ENCODE measurements at regions not wholly inside any gene's neighbourhood (a gene's known extent, or its start where the extent isn't known, plus 50 kb on each side); places are given as distances from the start of the nearest gene placed in this dataset.

DNA sequence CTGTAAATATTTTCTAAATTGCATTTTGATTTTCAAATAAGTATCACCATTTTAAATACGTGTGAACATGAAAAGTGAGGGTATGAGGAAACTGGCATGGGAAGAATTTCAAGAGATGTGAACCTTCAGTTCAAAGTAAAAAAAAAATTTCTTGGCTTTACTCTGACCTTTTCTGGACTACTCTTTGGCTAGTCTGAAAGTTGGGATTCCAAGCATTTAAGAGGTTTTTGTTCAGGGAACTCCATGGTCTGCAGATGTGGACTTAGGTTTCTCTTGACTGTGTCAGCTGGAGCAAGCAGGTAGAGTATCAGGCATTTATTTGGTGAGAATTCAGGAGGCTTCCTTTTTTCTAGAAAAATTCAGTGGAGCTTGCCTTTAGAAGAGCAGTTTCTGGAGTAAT is 311.6 kb downstream of the LRIG3 start:
- TF ChIP-seq, protein P1, sequence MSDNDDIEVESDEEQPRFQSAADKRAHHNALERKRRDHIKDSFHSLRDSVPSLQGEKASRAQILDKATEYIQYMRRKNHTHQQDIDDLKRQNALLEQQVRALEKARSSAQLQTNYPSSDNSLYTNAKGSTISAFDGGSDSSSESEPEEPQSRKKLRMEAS (IDR thresholded peaks at IDR 0.05; ENCODE audit: low read depth): no peak
- TF ChIP-seq, protein P2, sequence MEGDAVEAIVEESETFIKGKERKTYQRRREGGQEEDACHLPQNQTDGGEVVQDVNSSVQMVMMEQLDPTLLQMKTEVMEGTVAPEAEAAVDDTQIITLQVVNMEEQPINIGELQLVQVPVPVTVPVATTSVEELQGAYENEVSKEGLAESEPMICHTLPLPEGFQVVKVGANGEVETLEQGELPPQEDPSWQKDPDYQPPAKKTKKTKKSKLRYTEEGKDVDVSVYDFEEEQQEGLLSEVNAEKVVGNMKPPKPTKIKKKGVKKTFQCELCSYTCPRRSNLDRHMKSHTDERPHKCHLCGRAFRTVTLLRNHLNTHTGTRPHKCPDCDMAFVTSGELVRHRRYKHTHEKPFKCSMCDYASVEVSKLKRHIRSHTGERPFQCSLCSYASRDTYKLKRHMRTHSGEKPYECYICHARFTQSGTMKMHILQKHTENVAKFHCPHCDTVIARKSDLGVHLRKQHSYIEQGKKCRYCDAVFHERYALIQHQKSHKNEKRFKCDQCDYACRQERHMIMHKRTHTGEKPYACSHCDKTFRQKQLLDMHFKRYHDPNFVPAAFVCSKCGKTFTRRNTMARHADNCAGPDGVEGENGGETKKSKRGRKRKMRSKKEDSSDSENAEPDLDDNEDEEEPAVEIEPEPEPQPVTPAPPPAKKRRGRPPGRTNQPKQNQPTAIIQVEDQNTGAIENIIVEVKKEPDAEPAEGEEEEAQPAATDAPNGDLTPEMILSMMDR (IDR thresholded peaks at IDR 0.05): no peak
- TF ChIP-seq, protein P3, sequence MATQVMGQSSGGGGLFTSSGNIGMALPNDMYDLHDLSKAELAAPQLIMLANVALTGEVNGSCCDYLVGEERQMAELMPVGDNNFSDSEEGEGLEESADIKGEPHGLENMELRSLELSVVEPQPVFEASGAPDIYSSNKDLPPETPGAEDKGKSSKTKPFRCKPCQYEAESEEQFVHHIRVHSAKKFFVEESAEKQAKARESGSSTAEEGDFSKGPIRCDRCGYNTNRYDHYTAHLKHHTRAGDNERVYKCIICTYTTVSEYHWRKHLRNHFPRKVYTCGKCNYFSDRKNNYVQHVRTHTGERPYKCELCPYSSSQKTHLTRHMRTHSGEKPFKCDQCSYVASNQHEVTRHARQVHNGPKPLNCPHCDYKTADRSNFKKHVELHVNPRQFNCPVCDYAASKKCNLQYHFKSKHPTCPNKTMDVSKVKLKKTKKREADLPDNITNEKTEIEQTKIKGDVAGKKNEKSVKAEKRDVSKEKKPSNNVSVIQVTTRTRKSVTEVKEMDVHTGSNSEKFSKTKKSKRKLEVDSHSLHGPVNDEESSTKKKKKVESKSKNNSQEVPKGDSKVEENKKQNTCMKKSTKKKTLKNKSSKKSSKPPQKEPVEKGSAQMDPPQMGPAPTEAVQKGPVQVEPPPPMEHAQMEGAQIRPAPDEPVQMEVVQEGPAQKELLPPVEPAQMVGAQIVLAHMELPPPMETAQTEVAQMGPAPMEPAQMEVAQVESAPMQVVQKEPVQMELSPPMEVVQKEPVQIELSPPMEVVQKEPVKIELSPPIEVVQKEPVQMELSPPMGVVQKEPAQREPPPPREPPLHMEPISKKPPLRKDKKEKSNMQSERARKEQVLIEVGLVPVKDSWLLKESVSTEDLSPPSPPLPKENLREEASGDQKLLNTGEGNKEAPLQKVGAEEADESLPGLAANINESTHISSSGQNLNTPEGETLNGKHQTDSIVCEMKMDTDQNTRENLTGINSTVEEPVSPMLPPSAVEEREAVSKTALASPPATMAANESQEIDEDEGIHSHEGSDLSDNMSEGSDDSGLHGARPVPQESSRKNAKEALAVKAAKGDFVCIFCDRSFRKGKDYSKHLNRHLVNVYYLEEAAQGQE (IDR thresholded peaks at IDR 0.05; ENCODE audit: low read depth, low read length): no peak
- TF ChIP-seq, protein P4, sequence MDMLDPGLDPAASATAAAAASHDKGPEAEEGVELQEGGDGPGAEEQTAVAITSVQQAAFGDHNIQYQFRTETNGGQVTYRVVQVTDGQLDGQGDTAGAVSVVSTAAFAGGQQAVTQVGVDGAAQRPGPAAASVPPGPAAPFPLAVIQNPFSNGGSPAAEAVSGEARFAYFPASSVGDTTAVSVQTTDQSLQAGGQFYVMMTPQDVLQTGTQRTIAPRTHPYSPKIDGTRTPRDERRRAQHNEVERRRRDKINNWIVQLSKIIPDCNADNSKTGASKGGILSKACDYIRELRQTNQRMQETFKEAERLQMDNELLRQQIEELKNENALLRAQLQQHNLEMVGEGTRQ (IDR thresholded peaks at IDR 0.05; ENCODE audit: borderline replicate concordance, low read depth, low read length): no peak
- no peak for TF ChIP-seq POLR2AphosphoS5 (IDR thresholded peaks at IDR 0.05; ENCODE audit: low read depth, low read length)
- no peak for TF ChIP-seq NRF1 (IDR thresholded peaks at IDR 0.05; ENCODE audit: low read depth, low read length)
- no peak for TF ChIP-seq TAF1 (IDR thresholded peaks at IDR 0.05; ENCODE audit: borderline replicate concordance, low read depth, low read length)
- no peak for TF ChIP-seq JUND (IDR thresholded peaks at IDR 0.05)
- no peak for TF ChIP-seq SMC3 (IDR thresholded peaks at IDR 0.05; ENCODE audit: low read depth, low read length)
- no peak for TF ChIP-seq FOXJ3 (CRISPR knock-in tag; IDR thresholded peaks at IDR 0.05)
